GM21528 (cell line): ENCODE measurements at regions not wholly inside any gene's neighbourhood (a gene's known extent, or its start where the extent isn't known, plus 50 kb on each side); places are given as distances from the start of the nearest gene placed in this dataset.

Source experiments
- ATAC-seq: cut with Tn5 transposase; IDR thresholded peaks from one replicate; pipeline ENCODE4 v1.9.1; 2021; ENCODE audit warnings: mild to moderate bottlenecking, moderate library complexity; ENCODE audit not compliant: unreplicated experiment, low FRiP score

DNA sequence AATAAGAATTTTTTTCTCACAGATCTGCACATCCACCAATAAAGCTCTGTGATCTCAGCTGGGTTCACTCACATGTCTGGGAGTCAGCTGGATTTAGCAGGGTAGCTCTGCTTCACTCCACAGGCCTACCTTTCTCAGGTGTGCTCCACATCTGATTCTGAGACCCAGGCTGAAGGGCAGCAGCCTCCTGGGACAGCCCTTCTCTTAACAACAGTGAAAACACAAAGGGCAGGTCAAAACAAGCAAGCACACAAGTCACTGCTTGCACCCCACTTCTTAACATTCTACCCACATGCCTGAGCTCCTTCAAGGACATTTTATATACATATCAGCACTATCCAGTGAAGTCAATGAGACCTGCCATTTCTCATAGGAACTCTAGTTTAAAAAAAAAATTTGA lies 96.0 kb upstream of the MAP3K4 start:
- no peak for ATAC-seq

GRCh38 chr6:160899671-160900430 lies 91.7 kb upstream of the MAP3K4 start:
- ATAC-seq, result no peak

GRCh38 chr6:160911949-160912348 lies 79.6 kb upstream of the MAP3K4 start:
- no peak for ATAC-seq

DNA sequence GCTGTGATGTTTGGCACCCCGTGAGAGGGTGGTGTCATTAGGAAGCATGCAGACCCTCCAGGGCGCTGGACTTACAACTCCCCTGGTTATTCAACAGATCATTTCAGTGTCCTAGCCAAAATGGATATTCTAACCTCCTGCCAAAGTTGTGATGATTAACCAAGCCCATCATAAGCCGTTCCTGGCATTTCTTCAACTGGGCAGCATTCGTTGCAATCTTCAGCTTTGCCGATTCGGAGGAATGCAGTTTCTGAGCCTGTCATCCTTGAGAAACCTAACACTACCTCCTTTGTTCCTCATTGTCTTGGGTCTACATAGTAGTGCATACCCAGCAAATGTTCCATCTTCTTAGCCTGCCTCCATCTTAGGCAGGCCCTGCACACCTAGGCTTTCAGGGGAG lies 79.2 kb upstream of the MAP3K4 start:
- no peak for ATAC-seq

GRCh38 chr6:160917572-160917971 lies 74.0 kb upstream of the MAP3K4 start:
- ATAC-seq, result no peak

DNA sequence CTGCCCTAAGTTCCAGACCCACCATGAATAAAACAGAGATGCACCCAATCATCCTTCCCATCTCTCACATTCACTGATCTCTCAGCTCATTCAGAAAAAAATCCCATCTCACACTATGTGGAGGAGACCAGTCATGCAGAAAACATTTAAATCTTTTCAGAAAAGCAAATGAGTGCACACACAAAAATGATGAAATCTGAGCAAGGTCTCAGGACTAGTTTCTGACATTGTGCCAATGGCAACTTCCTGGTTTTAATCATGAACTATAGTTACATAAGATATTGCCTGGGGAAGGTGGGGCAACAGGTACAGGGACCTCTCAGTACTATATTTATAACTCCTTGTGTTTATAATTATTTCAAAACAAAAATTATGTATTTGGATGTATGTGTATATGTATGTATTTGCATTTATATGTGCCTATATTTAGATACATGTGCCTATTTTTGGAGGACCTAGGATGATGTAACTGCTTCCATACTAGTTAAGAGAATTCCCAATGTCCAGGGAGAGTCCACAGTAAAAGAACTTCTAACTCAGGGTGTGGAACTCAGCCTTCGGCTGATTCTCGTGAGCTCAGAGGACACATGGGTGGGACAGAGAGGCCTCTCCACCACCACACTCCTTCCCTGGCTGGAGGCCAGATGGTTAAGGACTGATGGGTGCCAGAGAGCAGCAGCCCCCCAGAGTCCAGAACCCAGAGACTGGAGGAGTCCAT lies 71.7 kb upstream of the MAP3K4 start:
- ATAC-seq, result no peak

- ATAC-seq, result no peak
Observed at GRCh38 chr6:160921095-160921494, 70.5 kb upstream of the MAP3K4 start.

DNA sequence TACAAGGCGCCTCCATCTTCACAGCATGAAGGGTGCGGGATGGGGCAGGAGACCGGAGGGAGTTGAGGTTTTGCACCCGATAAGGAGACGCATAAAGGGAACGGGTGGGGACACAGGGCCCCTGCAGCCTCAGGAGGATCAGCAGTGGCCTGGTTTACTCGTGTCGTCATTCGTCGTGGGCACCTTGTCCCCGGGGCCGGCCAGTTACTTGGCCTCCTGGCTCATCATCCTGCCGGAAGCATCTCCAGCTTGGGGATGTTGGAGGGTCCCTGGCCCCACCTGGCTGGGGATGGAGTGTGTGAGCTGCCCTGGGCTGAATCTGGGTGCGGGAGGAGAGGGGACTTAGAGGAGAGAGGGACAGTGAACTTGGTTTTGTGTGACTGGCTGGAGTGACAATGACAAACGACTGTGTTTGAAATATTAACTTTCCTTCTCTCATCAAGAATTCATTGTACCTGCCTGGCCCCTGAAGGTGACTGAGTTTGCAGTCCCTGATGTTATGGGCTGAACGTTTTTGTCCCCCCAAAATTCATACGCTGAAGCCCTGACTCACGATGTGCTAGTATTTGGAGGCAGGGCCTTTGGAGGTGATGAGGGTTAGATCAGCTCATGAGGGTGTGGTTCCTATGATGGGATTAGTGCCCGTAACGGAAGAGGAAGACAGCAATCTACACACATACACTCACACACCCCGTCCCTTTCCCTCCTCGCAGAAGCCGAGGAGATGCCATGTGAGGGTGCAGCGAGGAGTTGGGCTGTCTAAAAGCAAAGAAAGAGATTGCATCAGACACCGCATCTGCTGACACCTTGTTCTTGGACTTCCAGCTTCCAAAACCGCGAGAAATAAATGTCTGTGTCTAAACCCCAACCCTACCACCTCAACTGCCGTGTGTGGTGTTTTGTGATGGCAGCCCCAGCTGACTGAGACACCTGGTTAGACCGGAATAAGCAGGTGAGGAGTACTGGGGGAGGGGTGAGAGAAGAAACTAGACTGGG lies 65.0 kb upstream of the MAP3K4 start:
- no peak for ATAC-seq

DNA sequence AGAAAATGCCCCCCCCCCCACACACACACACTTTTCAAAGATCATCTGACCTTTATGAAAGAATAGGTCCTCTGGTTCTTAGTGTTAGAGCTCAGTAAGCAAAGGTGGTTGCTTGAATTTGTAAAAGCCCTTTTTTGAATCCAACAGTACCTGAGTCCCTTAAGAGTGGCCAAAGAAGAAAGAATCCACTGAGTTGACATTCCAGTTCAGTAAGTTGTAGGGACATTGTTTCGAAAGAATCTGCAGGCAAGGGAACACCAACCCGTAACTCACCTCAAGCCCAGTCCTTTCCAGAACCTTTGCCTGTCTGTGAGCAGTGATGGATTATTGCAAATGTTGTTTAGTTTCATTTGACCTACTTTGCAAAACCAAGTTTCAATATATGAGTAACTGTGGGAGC lies 64.2 kb upstream of the MAP3K4 start:
- no peak for ATAC-seq

DNA sequence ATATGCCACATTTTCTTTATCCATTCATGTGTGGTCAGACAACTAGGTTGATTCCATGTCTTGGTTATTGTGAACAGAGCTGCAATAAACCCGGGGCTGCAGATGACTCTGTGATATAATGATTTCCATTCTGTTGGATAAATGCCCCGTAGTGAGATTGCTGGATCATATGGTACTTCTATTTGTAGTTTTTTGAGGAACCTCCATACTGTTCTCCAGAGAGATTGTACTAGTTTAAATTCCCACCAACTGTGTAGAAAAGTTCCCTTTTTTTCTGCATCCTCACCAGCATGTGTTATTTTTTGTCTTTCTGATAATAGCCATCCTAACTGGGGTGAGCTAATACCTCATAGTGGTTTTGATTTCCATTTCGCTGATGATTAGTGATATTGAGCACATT lies 62.2 kb upstream of the MAP3K4 start:
- ATAC-seq, result no peak

DNA sequence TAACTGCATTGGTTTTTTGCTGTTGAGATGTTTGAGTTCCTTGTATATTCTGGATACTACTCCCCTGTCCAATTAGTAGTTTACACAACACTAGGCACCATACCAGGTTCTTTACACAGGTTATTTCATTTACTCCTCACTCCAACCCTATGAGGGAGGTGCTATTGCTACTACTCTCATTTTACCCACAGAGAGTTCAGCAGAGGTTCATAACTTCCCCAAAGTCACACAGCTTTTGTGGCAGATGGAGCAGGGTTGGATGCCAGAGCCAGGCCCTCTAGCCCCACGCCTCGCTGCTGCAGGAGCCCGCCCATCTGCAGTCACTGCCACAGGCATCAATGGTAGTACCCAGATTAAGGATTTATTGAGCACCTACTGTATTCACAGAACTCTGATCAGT lies 61.7 kb upstream of the MAP3K4 start:
- no peak for ATAC-seq

DNA sequence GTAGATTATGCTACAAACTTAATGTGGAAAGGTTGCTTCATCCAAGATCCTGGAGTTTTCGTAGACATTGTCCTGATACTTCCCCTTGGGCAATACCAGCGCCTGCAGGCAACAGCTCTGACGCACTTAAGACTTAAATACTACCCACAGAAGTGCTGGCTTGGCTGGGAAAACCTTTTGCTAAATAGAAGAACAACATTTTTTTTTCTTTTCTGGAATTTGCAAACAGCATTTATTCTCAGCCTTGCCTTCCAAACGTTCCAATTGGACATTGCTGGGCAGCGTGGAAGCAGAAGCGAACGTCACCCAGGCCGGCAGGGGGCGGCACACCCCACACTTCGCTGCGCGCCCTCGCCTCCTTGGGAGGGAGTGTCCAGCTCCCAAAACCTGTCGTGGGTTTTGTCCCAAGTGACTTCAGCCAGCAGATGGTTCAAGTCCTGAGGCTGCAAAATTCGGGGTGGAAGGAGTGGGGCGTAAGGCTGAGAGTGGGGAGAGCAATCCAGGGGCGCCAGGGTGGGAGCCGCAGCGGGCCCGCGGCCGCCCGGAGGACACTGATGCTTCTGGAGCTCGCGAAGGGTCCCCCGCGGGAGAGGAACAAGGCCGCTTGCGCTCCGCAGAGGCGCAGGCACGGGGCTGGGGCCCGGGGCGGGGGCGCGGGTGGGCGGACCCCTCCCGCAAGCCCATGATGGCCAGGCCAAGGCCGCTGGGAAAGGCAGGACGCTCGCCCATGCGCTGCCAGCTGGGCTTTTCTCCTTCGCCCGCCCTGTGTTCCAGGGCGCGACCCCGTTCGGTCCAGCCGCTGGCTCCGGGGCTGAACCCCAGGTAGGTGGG lies 60.8 kb upstream of the MAP3K4 start:
- ATAC-seq, result peak; percentile 87

DNA sequence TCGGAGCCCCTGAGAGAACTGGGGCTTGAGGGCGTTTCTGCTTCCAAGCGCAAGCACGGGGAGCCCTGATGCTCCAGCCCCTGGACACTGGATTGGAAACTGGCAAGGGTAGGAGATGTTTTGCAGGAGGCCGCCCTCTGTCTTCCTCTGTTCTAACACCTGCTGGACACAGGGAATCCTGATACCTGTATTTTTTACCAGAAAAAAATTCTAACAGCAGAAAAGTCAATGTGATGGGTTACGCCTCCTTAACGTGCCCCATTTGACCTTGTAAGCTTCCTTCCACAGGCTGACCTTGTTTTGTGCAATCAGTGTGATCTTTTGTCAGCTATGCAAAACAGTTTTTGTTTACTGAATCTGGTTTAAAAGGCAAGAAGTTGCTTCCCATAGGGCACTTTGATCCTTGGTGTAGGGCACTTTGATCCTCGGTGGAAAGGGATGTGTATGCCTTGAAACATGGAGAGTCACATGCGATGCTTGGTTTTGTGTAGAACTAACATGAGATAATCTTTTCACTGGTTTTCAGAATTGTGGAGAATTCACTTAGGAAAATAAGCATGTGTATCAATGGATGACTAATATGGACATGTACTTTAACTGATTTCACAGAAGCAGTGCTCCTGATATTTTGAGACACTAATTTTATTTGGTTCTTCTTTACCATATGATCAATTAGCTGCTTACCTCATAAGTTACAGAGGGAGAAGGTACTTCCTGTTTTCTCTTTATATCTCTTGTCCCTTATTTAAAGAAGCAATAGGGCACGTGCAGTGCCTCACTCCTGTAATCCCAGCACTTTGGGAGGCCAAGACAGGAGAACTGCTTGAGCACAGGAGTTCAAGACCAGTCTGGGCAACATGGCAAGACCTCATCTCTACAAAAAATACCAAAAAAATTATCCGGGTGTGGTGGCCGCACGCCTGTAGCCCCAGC lies 59.9 kb upstream of the MAP3K4 start:
- ATAC-seq, result no peak

GRCh38 chr6:160933256-160933655 lies 58.3 kb upstream of the MAP3K4 start:
- no peak for ATAC-seq

DNA sequence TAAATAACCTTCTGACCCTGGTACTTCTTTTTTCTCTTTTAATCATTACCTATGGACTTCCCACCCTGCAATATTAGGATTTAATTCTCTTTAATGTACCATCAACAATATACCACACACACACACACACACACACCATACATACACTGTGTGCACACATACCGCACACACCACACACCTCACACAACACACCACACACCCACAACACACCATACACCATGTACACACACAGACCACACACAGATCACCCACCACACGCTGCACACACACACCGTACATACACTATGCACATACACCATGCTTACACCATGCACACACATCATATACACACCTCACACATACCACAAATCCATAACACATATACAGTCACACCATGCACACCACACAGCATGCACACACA lies 57.4 kb upstream of the MAP3K4 start:
- no peak for ATAC-seq

DNA sequence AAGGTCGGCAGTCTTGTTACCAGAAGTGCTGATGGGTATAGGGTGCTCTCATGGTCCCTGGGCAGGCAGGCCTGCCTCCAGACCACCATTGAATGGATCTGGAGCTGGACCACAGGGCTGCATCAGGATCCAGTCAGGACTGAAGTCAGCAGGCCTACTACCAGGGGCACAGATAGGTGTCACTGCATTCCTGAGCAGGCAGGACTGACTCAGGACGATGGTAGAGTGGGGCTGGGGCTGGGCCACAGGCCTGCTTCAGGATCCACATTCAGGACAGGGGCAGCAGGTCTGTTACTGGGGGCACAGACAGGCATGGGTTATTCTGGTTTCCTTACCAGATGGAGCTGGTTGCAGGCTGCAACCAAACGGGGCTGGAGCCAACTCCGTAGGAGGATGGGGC lies 51.4 kb upstream of the MAP3K4 start:
- ATAC-seq, result no peak
